Esophagus (tissue), 2 donors: ENCODE measurements at regions not wholly inside any gene's neighbourhood (a gene's known extent, or its start where the extent isn't known, plus 50 kb on each side); places are given as distances from the start of the nearest gene placed in this dataset.

Experiments used
- H3K27ac ChIP-seq, 2 donors: one replicate each; pipeline ENCODE4 v1.5.1; 2013; ENCODE audit warnings: low read depth in 2 of 2, mild to moderate bottlenecking in 2 of 2, inconsistent platforms in 1 of 2, low read length in 1 of 2, moderate library complexity in 1 of 2
- H3K27me3 ChIP-seq, 2 donors: one replicate each; pipeline ENCODE4 v1.6.1; 2013; ENCODE audit warnings: low read length in 2 of 2, control low read depth in 1 of 2, mild to moderate bottlenecking in 1 of 2; ENCODE audit not compliant: insufficient read depth in 2 of 2, control insufficient read depth in 1 of 2
- H3K36me3 ChIP-seq, 2 donors: one replicate each; pipeline ENCODE4 v1.6.1; 2013; ENCODE audit warnings: low read length in 1 of 2; ENCODE audit not compliant: control insufficient read depth in 2 of 2, insufficient read depth in 2 of 2
- H3K4me1 ChIP-seq, 2 donors: one replicate each; pipeline ENCODE4 v1.6.1; 2013; ENCODE audit warnings: low read length in 1 of 2; ENCODE audit not compliant: control insufficient read depth in 2 of 2, insufficient read depth in 2 of 2
- H3K4me3 ChIP-seq, 2 donors: one replicate each; pipeline ENCODE4 v1.5.1; 2013; ENCODE audit warnings: low read length in 2 of 2, mild to moderate bottlenecking in 2 of 2, low read depth in 1 of 2, moderate library complexity in 1 of 2
- H3K9me3 ChIP-seq, 2 donors: one replicate each; pipeline ENCODE4 v1.6.1; 2013; ENCODE audit warnings: mild to moderate bottlenecking in 2 of 2, low read depth in 1 of 2, low read length in 1 of 2, moderate library complexity in 1 of 2; ENCODE audit not compliant: control insufficient read depth in 2 of 2, insufficient read depth in 1 of 2
- WGBS, 2 donors: extraction: QIAGEN DNeasy Blood & Tissue Kit; methylation state at CpG; one replicate each; pipeline ENCODE4 v1.1.7; 2013; 5-methylcytosine and 5-hydroxymethylcytosine counted together
- donor health status: healthy with polysubstance abuse.
- donor health status: Bipolar disorder and iron deficiency.

- no peaks in the 10 kb centered on the region for H3K36me3 ChIP-seq
- H3K4me3 ChIP-seq = no peak overlapping the region
- H3K27me3 ChIP-seq = no peaks in the 10 kb centered on the region
- no peak overlapping the region for H3K27ac ChIP-seq
- WGBS, 2 donors = 66 to 69% methylated on average over 2 of the region's 2 CpGs
- H3K9me3 ChIP-seq = no peaks in the 10 kb centered on the region
- H3K4me1 ChIP-seq = no peaks in the 10 kb centered on the region
Observed at GRCh38 chr11:109371444-109372176, 50.4 kb upstream of the C11orf87 start.
